ENCODE measurements at regions not wholly inside any gene's neighbourhood (a gene's known extent, or its start where the extent isn't known, plus 50 kb on each side); places are given as distances from the start of the nearest gene placed in this dataset.
"Not testable (repeated sequence)": the region's sequence is repeated elsewhere in the genome, so short reads cannot be mapped to it uniquely, and the experiment has no call there.

- DNase-seq: no peak
Observed at GRCh38 chr6:137545073-137545472, 50.9 kb upstream of the OLIG3 start.

- no peak for DNase-seq
Observed at GRCh38 chr6:137547186-137547585, 53.0 kb upstream of the OLIG3 start.

GRCh38 chr6:137547601-137548000, 53.4 kb upstream of the OLIG3 start:
- DNase-seq: no peak

- no peak for DNase-seq
Observed at GRCh38 chr6:137549106-137549505, 54.9 kb upstream of the OLIG3 start.

- no peak for DNase-seq
Observed at GRCh38 chr6:137550535-137550934, 56.3 kb upstream of the OLIG3 start.

GRCh38 chr6:137552146-137552545, 58.0 kb upstream of the OLIG3 start:
- no peak for DNase-seq

- no peak for DNase-seq
Observed at GRCh38 chr6:137552809-137553208, 58.6 kb upstream of the OLIG3 start.

GRCh38 chr6:137559521-137560183, 65.5 kb upstream of the OLIG3 start:
- DNase-seq: not testable (repeated sequence)

- DNase-seq: no peak
Observed at GRCh38 chr6:137560184-137560563, 66.0 kb upstream of the OLIG3 start.

GRCh38 chr6:137568067-137568466, 73.9 kb upstream of the OLIG3 start:
- DNase-seq: no peak

GRCh38 chr6:137570393-137570792, 76.2 kb upstream of the OLIG3 start:
- DNase-seq: no peak

- peak; percentile 41 for DNase-seq
Observed at GRCh38 chr6:137571854-137572253, 77.7 kb upstream of the OLIG3 start.

GRCh38 chr6:137573739-137574138, 79.5 kb upstream of the OLIG3 start:
- DNase-seq: no peak

GRCh38 chr6:137579612-137580011, 85.4 kb upstream of the OLIG3 start:
- no peak for DNase-seq

GRCh38 chr6:137581019-137581707, 87.0 kb upstream of the OLIG3 start:
- DNase-seq: no peak

GRCh38 chr6:137583519-137583918, 89.3 kb upstream of the OLIG3 start:
- not testable (repeated sequence) for DNase-seq

GRCh38 chr6:137588472-137588871, 94.3 kb upstream of the OLIG3 start:
- no peak for DNase-seq

GRCh38 chr6:137589067-137589848, 95.1 kb upstream of the OLIG3 start:
- peak; percentile 41 for DNase-seq

- DNase-seq: no peak
Observed at GRCh38 chr6:137590684-137591083, 96.5 kb upstream of the OLIG3 start.

- no peak for DNase-seq
Observed at GRCh38 chr6:137601471-137601870, 107.3 kb upstream of the OLIG3 start.

GRCh38 chr6:137602313-137603197, 108.4 kb upstream of the OLIG3 start:
- no peak for DNase-seq

- no peak for DNase-seq
Observed at GRCh38 chr6:137610702-137611101, 116.5 kb upstream of the OLIG3 start.

GRCh38 chr6:137623293-137623692, 129.1 kb upstream of the OLIG3 start:
- no peak for DNase-seq
